Stomach (tissue), 8 donors: ENCODE measurements at regions not wholly inside any gene's neighbourhood (a gene's known extent, or its start where the extent isn't known, plus 50 kb on each side); places are given as distances from the start of the nearest gene placed in this dataset.

Experiments
- DNase-seq, 2 donors: peaks; one replicate each; pipeline versions ENCODE4 v3.0.0 to v3.0.0-alpha.2; 2013 to 2019
- H3K27ac ChIP-seq, 5 donors: fragments of 200-600 bp in 4 of 5; sonication (generic) in 4 of 5; one replicate each; pipeline ENCODE4 v1.5.1; 2013 to 2019; ENCODE audit warnings: mild to moderate bottlenecking in 1 of 5, moderate library complexity in 1 of 5
- H3K27me3 ChIP-seq, 3 donors: fragments of 200-600 bp; sonication (generic); one replicate each; pipeline ENCODE4 v1.5.1; 2017 to 2019; ENCODE audit warnings: mixed run types in 1 of 3
- H3K36me3 ChIP-seq, 4 donors: fragments of 200-600 bp; sonication (generic); 1 replicate in 3 of 4; 2 replicates in 1 of 4; pipeline ENCODE4 v1.5.1; 2016 to 2019
- H3K4me1 ChIP-seq, 4 donors: fragments of 200-600 bp; sonication (generic); one replicate each; pipeline ENCODE4 v1.5.1; 2016 to 2019
- H3K4me3 ChIP-seq, 4 donors: fragments of 200-600 bp; sonication (generic) in 3 of 4; one replicate each; pipeline ENCODE4 v1.5.1; 2016 to 2019; ENCODE audit warnings: mild to moderate bottlenecking in 1 of 4
- H3K9me3 ChIP-seq, 4 donors: fragments of 200-600 bp; sonication (generic); one replicate each; pipeline ENCODE4 v1.5.1; 2016 to 2019
- CTCF ChIP-seq, 7 experiments: fragments of 450-650 bp in 4 of 7; fragments of 200-600 bp in 3 of 7; sonication (generic) in 3 of 7; IDR thresholded peaks; one replicate each; pipeline ENCODE4 v1.5.1; 2016 to 2019; ENCODE audit warnings: antibody characterized with exemption in 7 of 7, control low read depth in 2 of 7, mild to moderate bottlenecking in 1 of 7
- EP300 ChIP-seq: sonication (generic); formaldehyde crosslinking; IDR thresholded peaks from one replicate; pipeline ENCODE4 v1.6.1; 2017; ENCODE audit warnings: antibody characterized with exemption
- POLR2A ChIP-seq, 4 donors: fragments of 450-650 bp; IDR thresholded peaks; one replicate each; pipeline ENCODE4 v1.6.1; 2016; ENCODE audit warnings: antibody characterized with exemption in 4 of 4, control low read depth in 2 of 4, mild to moderate bottlenecking in 1 of 4, moderate library complexity in 1 of 4
- POLR2AphosphoS5 ChIP-seq, 3 donors: sonication (generic); formaldehyde crosslinking; IDR thresholded peaks; one replicate each; pipeline ENCODE4 v1.6.1; 2016; ENCODE audit warnings: antibody characterized with exemption in 3 of 3
- WGBS, 5 donors: extraction: QIAGEN DNeasy Blood & Tissue Kit in 3 of 5; methylation state at CpG; one replicate each; pipeline versions ENCODE4 v1.1.5 to v1.1.7; 2013 to 2018; 5-methylcytosine and 5-hydroxymethylcytosine counted together
- intact Hi-C: fragments of 100-400 bp; cut with DNase I; formaldehyde crosslinking; loops from one replicate; pipeline ENCODE4 v1.15.1; 2023; ENCODE audit warnings: low total_unique reads
- donor health status: healthy with polysubstance abuse.
- donor health status: Bipolar disorder and iron deficiency.
- donor health status: healthy.

GRCh38 chr13:44652962-44653660 is 77.0 kb upstream of the TSC22D1 start:
- DNase-seq: peak in 1 of 2 donors; percentile 7
- Histone ChIP-seq H3K9me3 (no peaks in the 10 kb centered on the region), H3K27ac (peak overlapping the region in 1 of 5 donors; percentile 15), H3K27me3 (no peaks in the 10 kb centered on the region), H3K4me3 (no peak overlapping the region), H3K36me3 (no peaks in the 10 kb centered on the region), H3K4me1 (peaks cover 0 to 9% (median 0%) of the 10 kb centered on the region in 4 donors)
- 44 to 61% (median 52%) methylated on average over 3 of the region's 3 CpGs for WGBS, 5 donors
- TF ChIP-seq CTCF (IDR thresholded peaks at IDR 0.05) (no peak), POLR2AphosphoS5 (IDR thresholded peaks at IDR 0.05) (no peak), POLR2A (IDR thresholded peaks at IDR 0.05) (no peak), EP300 (no peak)
- intact Hi-C loops: no loop called here

DNA sequence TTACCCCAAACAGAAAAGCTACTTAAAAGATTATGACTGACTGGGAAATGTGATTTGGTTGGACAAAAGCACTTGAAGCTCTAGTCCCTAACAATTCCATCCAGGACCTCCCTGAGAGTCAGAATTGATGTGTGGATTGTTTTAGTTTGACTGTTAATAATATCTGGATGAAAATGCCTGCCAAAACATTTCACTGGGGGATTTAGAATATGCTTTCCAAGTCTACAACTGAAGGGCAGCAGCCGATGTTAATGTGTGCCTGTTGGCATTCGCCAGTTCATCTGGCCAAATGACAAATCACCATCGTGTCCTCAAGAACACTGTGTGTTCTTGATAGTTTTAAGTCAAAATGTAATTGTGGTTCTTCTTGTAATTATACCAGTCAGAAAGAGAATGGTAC is 76.0 kb upstream of the TSC22D1 start:
- 42 to 83% (median 69%) methylated on average over 3 of the region's 3 CpGs for WGBS, 5 donors
- H3K27me3 ChIP-seq: no peaks in the 10 kb centered on the region
- H3K9me3 ChIP-seq: no peaks in the 10 kb centered on the region
- H3K27ac ChIP-seq: no peak overlapping the region
- no peak for TF ChIP-seq CTCF (IDR thresholded peaks at IDR 0.05)
- peak in 1 of 3 donors; percentile 14 for TF ChIP-seq POLR2AphosphoS5 (IDR thresholded peaks at IDR 0.05)
- H3K4me1 ChIP-seq: peaks cover 0 to 9% (median 0%) of the 10 kb centered on the region in 4 donors
- H3K4me3 ChIP-seq: no peak overlapping the region
- intact Hi-C loops: no loop called here
- DNase-seq: peak in 1 of 2 donors; percentile 33
- no peaks in the 10 kb centered on the region for H3K36me3 ChIP-seq

GRCh38 chr13:44651724-44652123 is 75.6 kb upstream of the TSC22D1 start:
- WGBS, 5 donors: 52 to 91% (median 76%) methylated on average over 3 of the region's 3 CpGs
- intact Hi-C loops: no loop called here

GRCh38 chr13:44651209-44651608 is 75.1 kb upstream of the TSC22D1 start:
- Histone ChIP-seq H3K9me3 (no peaks in the 10 kb centered on the region), H3K4me3 (no peak overlapping the region), H3K27me3 (no peaks in the 10 kb centered on the region), H3K27ac (no peak overlapping the region), H3K4me1 (peaks cover 0 to 9% (median 0%) of the 10 kb centered on the region in 4 donors), H3K36me3 (no peaks in the 10 kb centered on the region)
- TF ChIP-seq CTCF (IDR thresholded peaks at IDR 0.05) (no peak), POLR2A (IDR thresholded peaks at IDR 0.05) (no peak), POLR2AphosphoS5 (IDR thresholded peaks at IDR 0.05) (no peak), EP300 (no peak)
- intact Hi-C loops: no loop called here
- no peak for DNase-seq
- WGBS, 5 donors: 0 to 42% (median 24%) methylated on average over 1 to 2 of the region's 2 CpGs

More at GRCh38 chr13:44651724-44652123, 75.6 kb upstream of the TSC22D1 start:
- H3K4me1 ChIP-seq: peaks cover 0 to 9% (median 0%) of the 10 kb centered on the region in 4 donors
- no peaks in the 10 kb centered on the region for H3K27me3 ChIP-seq
- no peak for TF ChIP-seq POLR2A (IDR thresholded peaks at IDR 0.05)
- TF ChIP-seq POLR2AphosphoS5 (IDR thresholded peaks at IDR 0.05): no peak
- no peak for TF ChIP-seq EP300
- TF ChIP-seq CTCF (IDR thresholded peaks at IDR 0.05): no peak
- H3K4me3 ChIP-seq: no peak overlapping the region
- DNase-seq: no peak
- no peaks in the 10 kb centered on the region for H3K9me3 ChIP-seq
- no peak overlapping the region for H3K27ac ChIP-seq
- no peaks in the 10 kb centered on the region for H3K36me3 ChIP-seq
